ENCODE measurements at regions not wholly inside any gene's neighbourhood (a gene's known extent, or its start where the extent isn't known, plus 50 kb on each side); places are given as distances from the start of the nearest gene placed in this dataset.

- DNase-seq (ENCODE audit: low read depth in 2 of 2), result peak in 1 of 2 donors; percentile 22
- no peak overlapping the region for H3K27ac ChIP-seq (ENCODE audit: insufficient read depth, low read length)
- no peak overlapping the region for H2AFZ ChIP-seq (ENCODE audit: low read length)
- no peaks in the 10 kb centered on the region for H3K36me3 ChIP-seq (ENCODE audit: control insufficient read depth, insufficient read depth, low read length)
- H3K79me2 ChIP-seq (ENCODE audit: control insufficient read depth, insufficient read depth, low read length), result no peaks in the 10 kb centered on the region
- H3K4me1 ChIP-seq (ENCODE audit: control insufficient read depth, extremely low read depth, insufficient read depth, low read length), result no peaks in the 10 kb centered on the region
- H3K9me3 ChIP-seq (ENCODE audit: control insufficient read depth, insufficient read depth, low read depth, low read length), result no peaks in the 10 kb centered on the region
- no peaks in the 10 kb centered on the region for H4K20me1 ChIP-seq (ENCODE audit: control insufficient read depth, extremely low read depth, insufficient read depth, low read length)
- no peaks in the 10 kb centered on the region for H3K27me3 ChIP-seq (ENCODE audit: control insufficient read depth, insufficient read depth, low read length)
- H3K4me3 ChIP-seq (replicated peaks in 1 of 4; ENCODE audit: control extremely low read depth in 1 of 4, insufficient read depth in 1 of 4, low read depth in 3 of 4, low read length in 4 of 4), result no peak overlapping the region
- no peak overlapping the region for H3K4me2 ChIP-seq (ENCODE audit: extremely low read depth, insufficient read depth, low read length)
- no peak overlapping the region for H3K9ac ChIP-seq (ENCODE audit: insufficient read depth, low read length)
- no peak for TF ChIP-seq EZH2 (IDR thresholded peaks at IDR 0.05; ENCODE audit: low read length, missing control alignments)
- TF ChIP-seq CTCF (conservative IDR thresholded peaks at IDR 0.05 in 1 of 2, IDR thresholded peaks at IDR 0.05 in 1 of 2; ENCODE audit: low read depth in 1 of 2, low read length in 2 of 2), result no peak
These were observed 154.3 kb downstream of the FGF9 start for GRCh38 chr13:21825186-21825585.

DNA sequence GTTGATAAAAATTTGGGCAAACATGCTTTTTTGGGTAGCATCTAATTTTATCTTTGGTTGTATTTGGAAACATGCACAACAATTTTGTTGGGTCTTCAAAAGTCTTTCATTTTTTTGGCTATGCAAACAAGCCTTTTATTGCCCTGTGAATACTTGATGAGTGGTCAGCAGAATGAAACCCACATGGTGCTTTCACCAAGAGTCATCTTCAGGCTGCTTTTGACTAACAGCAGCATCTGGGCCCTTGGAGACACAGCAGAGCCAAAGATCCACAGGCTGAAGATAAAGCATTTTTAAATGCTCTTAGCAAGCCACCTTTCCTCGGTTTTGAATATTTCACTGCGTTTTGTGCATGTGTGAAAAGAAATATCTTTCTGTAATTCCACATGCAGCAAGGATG, 154.9 kb downstream of the FGF9 start:
- no peak overlapping the region for H3K27ac ChIP-seq (ENCODE audit: insufficient read depth, low read length)
- no peak for DNase-seq (ENCODE audit: low read depth in 2 of 2)
- H3K27me3 ChIP-seq (ENCODE audit: control insufficient read depth, insufficient read depth, low read length), result no peaks in the 10 kb centered on the region
- H3K36me3 ChIP-seq (ENCODE audit: control insufficient read depth, insufficient read depth, low read length), result no peaks in the 10 kb centered on the region
- TF ChIP-seq EZH2 (IDR thresholded peaks at IDR 0.05; ENCODE audit: low read length, missing control alignments) (no peak), CTCF (conservative IDR thresholded peaks at IDR 0.05 in 1 of 2, IDR thresholded peaks at IDR 0.05 in 1 of 2; ENCODE audit: low read depth in 1 of 2, low read length in 2 of 2) (no peak)
- H3K79me2 ChIP-seq (ENCODE audit: control insufficient read depth, insufficient read depth, low read length), result no peaks in the 10 kb centered on the region
- H3K9ac ChIP-seq (ENCODE audit: insufficient read depth, low read length), result no peak overlapping the region
- H4K20me1 ChIP-seq (ENCODE audit: control insufficient read depth, extremely low read depth, insufficient read depth, low read length), result no peaks in the 10 kb centered on the region
- no peak overlapping the region for H3K4me3 ChIP-seq (replicated peaks in 1 of 4; ENCODE audit: control extremely low read depth in 1 of 4, insufficient read depth in 1 of 4, low read depth in 3 of 4, low read length in 4 of 4)
- H3K4me1 ChIP-seq (ENCODE audit: control insufficient read depth, extremely low read depth, insufficient read depth, low read length), result no peaks in the 10 kb centered on the region
- no peak overlapping the region for H3K4me2 ChIP-seq (ENCODE audit: extremely low read depth, insufficient read depth, low read length)
- H2AFZ ChIP-seq (ENCODE audit: low read length), result no peak overlapping the region
- no peaks in the 10 kb centered on the region for H3K9me3 ChIP-seq (ENCODE audit: control insufficient read depth, insufficient read depth, low read depth, low read length)

GRCh38 chr13:21826214-21827015, 155.5 kb downstream of the FGF9 start:
- no peaks in the 10 kb centered on the region for H3K4me1 ChIP-seq (ENCODE audit: control insufficient read depth, extremely low read depth, insufficient read depth, low read length)
- no peak overlapping the region for H3K27ac ChIP-seq (ENCODE audit: insufficient read depth, low read length)
- H3K36me3 ChIP-seq (ENCODE audit: control insufficient read depth, insufficient read depth, low read length), result no peaks in the 10 kb centered on the region
- H4K20me1 ChIP-seq (ENCODE audit: control insufficient read depth, extremely low read depth, insufficient read depth, low read length), result no peaks in the 10 kb centered on the region
- no peaks in the 10 kb centered on the region for H3K9me3 ChIP-seq (ENCODE audit: control insufficient read depth, insufficient read depth, low read depth, low read length)
- no peaks in the 10 kb centered on the region for H3K27me3 ChIP-seq (ENCODE audit: control insufficient read depth, insufficient read depth, low read length)
- no peak overlapping the region for H2AFZ ChIP-seq (ENCODE audit: low read length)
- H3K4me2 ChIP-seq (ENCODE audit: extremely low read depth, insufficient read depth, low read length), result no peak overlapping the region
- H3K79me2 ChIP-seq (ENCODE audit: control insufficient read depth, insufficient read depth, low read length), result no peaks in the 10 kb centered on the region
- no peak overlapping the region for H3K4me3 ChIP-seq (replicated peaks in 1 of 4; ENCODE audit: control extremely low read depth in 1 of 4, insufficient read depth in 1 of 4, low read depth in 3 of 4, low read length in 4 of 4)
- DNase-seq (ENCODE audit: low read depth in 2 of 2), result no peak
- H3K9ac ChIP-seq (ENCODE audit: insufficient read depth, low read length), result no peak overlapping the region
- no peak for TF ChIP-seq CTCF (conservative IDR thresholded peaks at IDR 0.05 in 1 of 2, IDR thresholded peaks at IDR 0.05 in 1 of 2; ENCODE audit: low read depth in 1 of 2, low read length in 2 of 2)
- no peak for TF ChIP-seq EZH2 (IDR thresholded peaks at IDR 0.05; ENCODE audit: low read length, missing control alignments)
